NOMO-1 treated with dmso at 0.1 percent for 144 hours (cell line): ENCODE measurements at regions not wholly inside any gene's neighbourhood (a gene's known extent, or its start where the extent isn't known, plus 50 kb on each side); places are given as distances from the start of the nearest gene placed in this dataset.

Experiments used
- DNase-seq: peaks from one replicate; lab custom pipeline; 2025; ENCODE audit not compliant: unreplicated experiment; lab: John Stamatoyannopoulos, UW

DNA sequence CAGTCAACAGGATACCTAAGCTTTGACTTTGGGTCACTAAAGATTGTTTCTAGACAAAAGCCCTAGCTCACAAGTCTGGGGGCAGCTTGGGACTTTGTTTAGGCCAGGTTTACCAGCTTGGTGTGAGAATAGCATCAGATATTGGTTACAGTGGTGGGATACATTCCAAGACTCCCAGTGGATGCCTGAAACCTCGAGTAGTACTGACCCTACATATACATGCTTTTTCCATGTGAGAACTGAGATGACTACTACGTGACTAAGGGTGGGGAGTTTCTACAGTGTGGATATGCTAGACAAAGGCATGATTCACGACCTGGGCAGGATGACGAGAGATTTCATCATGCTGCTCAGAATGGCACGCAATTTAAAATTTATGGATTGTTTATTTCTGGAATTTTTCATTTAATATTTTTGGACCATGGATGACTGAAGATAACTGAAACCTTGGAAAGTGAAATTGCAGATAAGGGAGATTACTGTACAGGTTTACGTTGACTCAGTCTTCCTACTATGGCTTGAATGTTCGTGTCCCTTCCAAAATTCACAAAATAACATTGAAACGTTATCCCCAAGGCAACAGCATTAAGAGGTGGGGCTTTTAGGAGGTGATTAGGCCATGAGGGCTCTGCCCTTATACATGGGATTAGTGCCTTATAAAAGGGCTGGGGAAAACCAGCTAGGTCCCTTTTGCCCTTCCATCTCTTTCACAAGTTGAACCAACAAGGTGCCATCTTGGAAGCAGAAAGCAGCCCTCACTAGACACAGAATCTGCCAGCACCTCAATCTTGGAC, 50.2 kb upstream of the CTAGE1 start:
- no peak for DNase-seq

GRCh38 chr18:22468554-22468891, 50.8 kb upstream of the CTAGE1 start:
- no peak for DNase-seq

GRCh38 chr18:22469061-22469734, 51.5 kb upstream of the CTAGE1 start:
- DNase-seq, result no peak

DNA sequence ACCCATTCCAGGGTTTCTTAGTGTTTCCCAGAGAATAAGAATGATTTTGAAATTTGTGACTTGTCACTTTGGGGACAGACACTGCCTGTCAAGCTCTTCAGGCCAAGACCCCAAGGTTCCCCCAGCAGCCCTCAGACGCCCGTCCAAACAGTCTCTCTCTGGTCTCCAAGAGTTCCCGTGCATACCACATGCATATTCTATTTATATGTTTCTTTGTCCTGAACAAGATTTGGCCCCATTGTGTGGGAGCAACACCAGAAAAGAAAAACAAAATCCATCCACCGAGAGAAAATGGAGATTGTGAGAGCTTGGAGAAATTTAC, 52.2 kb upstream of the CTAGE1 start:
- DNase-seq, result no peak

- DNase-seq, result no peak
These were observed 52.8 kb upstream of the CTAGE1 start for GRCh38 chr18:22470248-22471235.

DNA sequence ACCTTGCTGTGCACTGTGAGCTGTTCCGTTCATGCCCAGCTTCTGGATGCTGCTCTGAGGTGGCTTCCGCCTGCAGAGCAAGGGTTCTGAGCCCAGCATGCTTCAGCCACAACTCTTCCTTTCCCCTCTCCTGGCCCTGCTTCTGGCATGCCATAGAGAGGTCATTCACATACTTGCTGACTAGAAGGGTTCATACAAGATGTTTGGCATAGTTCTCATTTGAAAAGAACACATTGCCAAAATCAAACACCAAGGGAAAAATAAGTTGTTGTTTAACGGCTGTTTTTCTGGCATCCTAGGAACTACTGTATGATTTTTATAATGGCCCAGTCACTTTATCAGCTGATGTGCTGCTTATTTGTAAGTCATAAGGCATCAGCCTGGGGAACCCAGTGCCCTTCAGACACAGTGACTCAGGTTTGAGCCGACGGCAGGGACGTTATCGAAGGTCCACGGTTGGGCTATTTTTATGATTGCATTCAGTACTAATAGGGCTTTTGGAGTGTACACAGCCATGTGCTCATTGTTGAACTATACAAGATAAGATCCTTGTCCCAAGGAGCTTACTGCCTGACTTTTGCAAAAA, 53.9 kb upstream of the CTAGE1 start:
- no peak for DNase-seq

- no peak for DNase-seq
These were observed 55.7 kb upstream of the CTAGE1 start for GRCh38 chr18:22473366-22473765.

DNA sequence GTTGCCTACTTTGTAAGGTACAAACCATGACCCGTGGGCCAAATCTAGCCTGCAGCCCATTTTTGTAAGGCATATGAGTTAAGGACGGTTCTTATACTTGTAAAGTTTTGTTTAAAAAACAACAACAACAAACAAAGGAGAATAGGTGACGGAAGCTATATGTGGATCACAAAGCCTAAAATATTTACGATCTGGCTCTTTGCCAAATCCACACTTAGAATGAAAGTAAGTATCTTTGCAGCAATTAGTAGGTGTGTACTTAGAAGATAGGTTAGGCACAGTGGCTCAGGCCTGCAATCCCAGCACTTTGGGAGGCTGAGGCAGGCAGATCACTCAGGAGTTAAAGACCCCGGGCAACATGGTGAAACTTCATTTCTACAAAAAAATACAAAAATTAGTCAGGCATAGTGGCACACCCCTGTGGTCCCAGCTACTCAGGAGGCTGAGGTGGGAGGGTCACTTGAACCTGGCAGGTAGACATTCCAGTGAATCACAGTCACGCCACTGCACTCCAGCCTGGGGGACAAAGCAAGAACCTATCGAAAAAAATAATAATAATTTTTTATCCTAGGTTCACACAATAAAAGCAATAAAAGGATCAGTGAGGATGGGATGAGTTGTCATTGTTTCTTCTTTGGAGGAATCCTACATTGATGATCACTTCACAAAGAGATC, 57.8 kb upstream of the CTAGE1 start:
- DNase-seq, result no peak

DNA sequence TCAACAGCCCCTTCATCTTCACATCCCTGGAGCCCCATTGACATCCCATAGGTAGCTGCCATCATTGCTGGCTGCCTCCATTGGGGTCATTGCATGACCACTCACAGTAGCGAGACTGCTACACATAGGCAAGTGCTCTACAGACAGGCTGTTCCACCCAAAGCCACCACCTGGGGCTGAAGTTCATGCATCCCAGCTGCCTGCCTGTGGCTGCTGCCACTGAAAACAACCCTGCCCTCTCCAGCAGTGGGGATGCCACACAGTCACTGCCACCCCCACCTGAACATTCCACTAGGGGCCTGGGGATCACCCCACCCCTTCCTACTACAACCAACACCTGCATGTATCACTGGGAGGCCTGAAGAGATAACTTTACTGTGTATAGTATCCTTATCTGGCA, 59.5 kb upstream of the CTAGE1 start:
- DNase-seq, result no peak

DNA sequence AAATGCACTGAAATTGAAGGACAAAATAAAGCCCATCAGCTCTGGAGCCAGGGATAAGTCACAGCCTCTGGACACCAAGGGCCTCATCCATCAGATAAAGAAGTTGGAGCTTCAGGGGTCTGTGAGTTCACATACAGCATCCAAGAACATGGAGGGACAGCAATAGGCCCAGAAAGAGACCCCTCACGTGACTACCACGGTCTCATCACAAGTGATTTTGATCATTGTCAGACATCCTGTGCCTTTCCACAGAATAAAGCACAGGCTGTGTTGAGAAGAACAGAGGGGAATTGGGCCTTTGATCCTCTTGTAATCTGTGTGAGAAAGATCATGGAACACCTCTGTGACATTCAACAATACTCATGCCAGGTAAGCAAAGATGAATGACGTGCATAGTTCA, 65.2 kb upstream of the CTAGE1 start:
- no peak for DNase-seq

GRCh38 chr18:22483407-22483806, 65.7 kb upstream of the CTAGE1 start:
- DNase-seq, result no peak

DNA sequence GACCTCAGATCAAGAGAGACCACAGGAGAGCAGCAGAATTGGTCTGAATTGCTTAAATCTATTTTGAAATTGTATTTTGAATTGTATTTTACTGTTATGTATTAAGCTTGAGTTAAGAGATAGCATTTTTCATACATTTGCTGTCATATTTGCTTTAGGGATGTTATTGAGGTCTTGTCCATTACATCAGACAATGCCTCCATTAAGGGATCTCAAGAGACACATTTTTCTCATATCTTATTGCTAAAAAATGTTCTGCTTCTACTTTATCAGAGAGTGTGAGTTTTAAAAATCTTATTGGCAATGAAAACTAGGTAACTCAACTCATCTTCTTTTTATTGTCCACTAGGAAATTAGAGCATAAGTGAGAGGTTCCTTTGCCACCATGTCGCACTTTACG, 66.8 kb upstream of the CTAGE1 start:
- no peak for DNase-seq

GRCh38 chr18:22485808-22486244, 68.1 kb upstream of the CTAGE1 start:
- DNase-seq, result no peak

DNA sequence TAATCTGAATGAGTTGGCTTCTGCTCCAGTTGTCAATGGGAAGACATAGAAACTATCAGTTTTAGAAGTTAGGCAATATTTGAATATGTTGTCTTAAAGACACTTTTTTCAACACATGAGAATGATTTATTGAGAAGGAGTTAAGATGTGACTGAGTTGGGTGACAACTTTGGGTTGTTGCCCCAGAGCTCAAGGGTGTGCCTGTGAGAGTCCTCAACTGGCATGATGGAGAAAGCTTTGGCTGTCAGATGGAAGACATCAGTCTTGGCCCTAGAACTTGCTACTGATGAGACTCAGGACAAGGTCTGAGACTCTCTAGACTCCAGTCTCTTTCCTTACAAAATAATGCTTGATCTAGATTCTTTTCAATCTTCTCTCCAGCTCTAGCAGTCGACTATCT, 69.0 kb upstream of the CTAGE1 start:
- DNase-seq, result no peak

DNA sequence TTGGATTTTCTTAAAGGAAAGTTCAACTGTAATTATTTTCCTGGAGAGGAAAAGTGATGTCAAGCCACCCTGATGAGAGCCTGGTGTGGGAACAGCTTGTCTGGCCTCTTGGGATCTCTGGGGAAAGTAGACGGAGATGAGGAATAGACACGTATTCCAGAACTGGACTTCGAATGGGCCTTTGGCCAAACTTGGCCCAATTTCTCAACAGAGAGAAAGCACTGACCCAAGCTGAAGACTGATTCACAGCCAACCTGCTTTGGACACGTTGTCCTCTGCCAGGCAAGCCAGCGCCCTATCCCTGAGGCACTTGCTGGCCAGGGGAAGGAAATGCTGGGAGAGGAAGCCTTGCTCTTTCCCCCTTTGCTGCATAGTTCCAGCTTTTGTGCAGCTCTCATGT, 70.8 kb upstream of the CTAGE1 start:
- no peak for DNase-seq

DNA sequence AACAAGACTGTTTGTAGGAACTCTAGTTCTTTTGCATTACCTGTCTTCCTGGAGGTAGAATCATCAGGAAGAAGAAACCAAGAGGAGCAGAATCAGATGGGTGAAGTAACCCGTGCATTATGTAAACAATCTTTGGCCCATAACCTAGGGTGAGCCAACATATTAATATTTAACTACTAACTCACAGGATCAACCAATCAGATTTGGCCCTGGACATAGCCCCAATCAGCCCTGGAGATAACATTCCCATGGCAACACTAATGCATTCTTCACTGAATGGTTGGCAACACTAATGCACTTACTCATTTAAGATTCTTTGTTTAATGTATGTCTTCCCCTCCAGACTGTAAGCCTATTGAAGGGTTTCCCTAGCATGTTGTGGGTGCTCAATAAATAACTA, 72.0 kb upstream of the CTAGE1 start:
- DNase-seq, result no peak

GRCh38 chr18:22490429-22490846, 72.7 kb upstream of the CTAGE1 start:
- DNase-seq, result peak; percentile 37

GRCh38 chr18:22493255-22493654, 75.5 kb upstream of the CTAGE1 start:
- DNase-seq, result no peak

GRCh38 chr18:22493940-22494339, 76.2 kb upstream of the CTAGE1 start:
- no peak for DNase-seq

GRCh38 chr18:22494771-22495170, 77.1 kb upstream of the CTAGE1 start:
- no peak for DNase-seq

DNA sequence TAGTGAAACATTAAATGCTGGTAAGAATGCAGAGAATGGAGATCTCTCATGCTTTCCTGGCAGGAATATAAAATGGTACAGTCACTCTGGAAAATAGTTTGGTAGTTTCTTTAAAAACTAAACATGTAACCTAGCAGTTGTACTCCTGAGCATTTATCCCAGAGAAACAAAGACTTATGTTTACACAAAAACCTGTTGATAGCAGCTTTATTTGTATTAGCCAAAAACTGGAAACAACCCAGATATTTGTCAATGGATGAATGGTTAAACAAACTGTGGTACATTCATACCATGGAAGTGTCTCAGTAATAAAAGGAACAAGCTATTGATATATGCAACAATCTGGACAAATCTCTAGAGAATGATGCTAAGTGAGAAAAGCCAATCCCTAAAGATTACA, 81.7 kb upstream of the CTAGE1 start:
- no peak for DNase-seq
